ENCODE measurements at regions not wholly inside any gene's neighbourhood (a gene's known extent, or its start where the extent isn't known, plus 50 kb on each side); places are given as distances from the start of the nearest gene placed in this dataset.

DNA sequence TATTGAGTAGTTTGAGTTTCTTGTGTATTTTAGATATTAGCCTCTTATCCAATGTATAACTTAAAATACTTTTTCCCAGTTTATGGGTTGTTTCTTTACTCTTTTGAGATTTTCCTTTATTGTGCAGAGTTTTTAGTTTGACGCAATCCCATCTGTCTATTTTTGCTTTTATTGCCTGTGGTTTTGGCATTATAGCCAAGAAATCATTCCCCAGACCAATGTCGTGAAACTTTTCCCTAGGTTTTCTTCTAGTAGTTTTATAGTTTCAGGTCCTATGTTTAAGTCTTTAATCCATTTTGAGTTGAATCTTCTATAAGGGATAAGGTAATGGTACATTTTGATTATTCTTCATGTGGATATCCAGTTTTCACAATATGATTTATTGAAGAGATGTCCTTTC, 87.6 kb downstream of the LEPR start:
- Histone ChIP-seq H3K9ac (ENCODE audit: low read length in 2 of 2) (no peak overlapping the region), H3K4me1 (ENCODE audit: control insufficient read depth, insufficient read depth, low read length) (no peaks in the 10 kb centered on the region), H3K27ac (ENCODE audit: low read length) (no peak overlapping the region), H3K9me3 (ENCODE audit: control insufficient read depth in 2 of 2, low read length in 2 of 2) (no peaks in the 10 kb centered on the region), H3K4me3 (ENCODE audit: low read length in 2 of 2) (no peak overlapping the region), H3K27me3 (ENCODE audit: control insufficient read depth in 1 of 2, insufficient read depth in 2 of 2, low read length in 2 of 2) (no peaks in the 10 kb centered on the region), H3K36me3 (ENCODE audit: control insufficient read depth in 2 of 2, insufficient read depth in 2 of 2, low read length in 2 of 2) (no peaks in the 10 kb centered on the region)

DNA sequence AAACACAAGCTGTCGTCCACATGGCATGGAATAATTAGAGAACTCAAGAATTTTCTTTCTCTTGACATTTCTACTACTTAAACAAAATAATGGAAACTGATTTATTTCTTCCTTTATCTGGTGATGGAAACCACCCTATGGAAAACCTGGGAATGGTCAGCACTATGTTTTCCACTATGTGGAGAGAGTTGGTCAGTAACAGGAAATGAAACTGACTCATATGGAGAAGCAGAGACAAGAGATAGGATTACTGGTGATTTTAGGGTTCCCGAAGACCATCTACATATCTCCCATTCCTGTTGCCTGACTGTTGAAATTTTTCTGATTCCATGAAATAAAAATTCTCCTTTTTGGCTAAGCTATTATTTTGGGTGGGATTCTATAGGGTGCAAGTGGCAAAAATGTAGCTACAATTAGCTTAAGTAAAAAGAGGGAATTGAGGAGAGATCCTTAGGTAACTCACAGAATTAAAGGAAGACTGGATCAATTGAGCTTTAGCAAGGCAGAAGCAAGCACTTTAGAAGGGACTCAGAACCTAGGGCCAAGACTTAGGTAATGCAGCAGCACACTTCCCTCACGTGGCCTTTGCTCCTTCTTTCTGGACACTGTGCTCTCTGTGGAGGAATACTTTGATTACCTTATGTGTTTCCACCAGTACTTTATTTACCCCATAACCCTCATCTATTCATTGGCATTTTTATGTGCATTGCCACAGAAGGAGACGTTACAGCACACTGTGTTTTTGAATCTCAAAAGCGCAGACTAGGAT, 89.6 kb downstream of the LEPR start:
- Histone ChIP-seq H3K4me1 (ENCODE audit: control insufficient read depth, insufficient read depth, low read length) (no peaks in the 10 kb centered on the region), H3K9ac (ENCODE audit: low read length in 2 of 2) (no peak overlapping the region), H3K36me3 (ENCODE audit: control insufficient read depth in 2 of 2, insufficient read depth in 2 of 2, low read length in 2 of 2) (no peaks in the 10 kb centered on the region), H3K4me3 (ENCODE audit: low read length in 2 of 2) (no peak overlapping the region), H3K27me3 (ENCODE audit: control insufficient read depth in 1 of 2, insufficient read depth in 2 of 2, low read length in 2 of 2) (no peaks in the 10 kb centered on the region), H3K27ac (ENCODE audit: low read length) (no peak overlapping the region), H3K9me3 (ENCODE audit: control insufficient read depth in 2 of 2, low read length in 2 of 2) (no peaks in the 10 kb centered on the region)

DNA sequence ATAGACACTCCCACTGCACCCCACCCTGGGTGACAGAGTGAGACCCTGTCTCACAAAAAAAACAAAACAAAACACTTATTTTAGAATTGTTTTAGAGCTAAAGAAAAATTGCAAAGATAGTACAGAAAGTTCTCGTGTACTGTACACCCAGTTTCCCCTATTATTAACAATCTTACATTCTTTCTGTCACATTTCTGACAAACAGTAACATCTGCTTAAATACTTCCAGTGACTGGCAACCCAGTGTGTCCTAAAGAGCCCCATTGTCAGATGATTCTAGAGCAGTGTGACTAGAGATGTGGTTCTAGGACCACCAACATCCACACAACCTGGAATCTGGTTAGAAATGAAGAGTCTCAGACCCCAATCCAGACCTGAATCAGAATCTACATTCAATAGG, 90.5 kb downstream of the LEPR start:
- no peaks in the 10 kb centered on the region for H3K36me3 ChIP-seq (ENCODE audit: control insufficient read depth in 2 of 2, insufficient read depth in 2 of 2, low read length in 2 of 2)
- no peaks in the 10 kb centered on the region for H3K9me3 ChIP-seq (ENCODE audit: control insufficient read depth in 2 of 2, low read length in 2 of 2)
- H3K4me3 ChIP-seq (ENCODE audit: low read length in 2 of 2), result no peak overlapping the region
- no peak overlapping the region for H3K27ac ChIP-seq (ENCODE audit: low read length)
- H3K4me1 ChIP-seq (ENCODE audit: control insufficient read depth, insufficient read depth, low read length), result no peaks in the 10 kb centered on the region
- no peaks in the 10 kb centered on the region for H3K27me3 ChIP-seq (ENCODE audit: control insufficient read depth in 1 of 2, insufficient read depth in 2 of 2, low read length in 2 of 2)
- no peak overlapping the region for H3K9ac ChIP-seq (ENCODE audit: low read length in 2 of 2)

DNA sequence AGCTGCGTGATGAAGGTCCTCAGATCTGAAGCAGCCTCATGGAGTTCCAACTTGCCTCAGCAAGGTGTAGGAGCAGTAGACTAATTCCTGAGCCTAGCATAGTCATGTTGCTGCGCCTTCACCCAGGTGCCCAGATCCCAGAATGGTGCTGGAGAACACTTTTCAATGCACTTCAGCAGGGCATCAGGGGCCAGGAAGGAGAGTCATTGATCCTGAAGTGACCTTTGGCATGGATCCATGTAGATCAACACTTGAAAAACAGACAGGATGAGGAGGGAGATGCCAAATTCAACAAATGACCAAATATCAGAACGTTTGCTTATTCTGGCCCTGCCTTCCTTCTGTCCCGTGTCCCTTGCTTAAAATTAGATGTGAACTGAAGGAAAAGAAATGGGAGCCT, 91.9 kb downstream of the LEPR start:
- Histone ChIP-seq H3K9me3 (ENCODE audit: control insufficient read depth in 2 of 2, low read length in 2 of 2) (no peaks in the 10 kb centered on the region), H3K27me3 (ENCODE audit: control insufficient read depth in 1 of 2, insufficient read depth in 2 of 2, low read length in 2 of 2) (no peaks in the 10 kb centered on the region), H3K36me3 (ENCODE audit: control insufficient read depth in 2 of 2, insufficient read depth in 2 of 2, low read length in 2 of 2) (no peaks in the 10 kb centered on the region), H3K4me1 (ENCODE audit: control insufficient read depth, insufficient read depth, low read length) (no peaks in the 10 kb centered on the region), H3K4me3 (ENCODE audit: low read length in 2 of 2) (no peak overlapping the region), H3K27ac (ENCODE audit: low read length) (no peak overlapping the region), H3K9ac (ENCODE audit: low read length in 2 of 2) (no peak overlapping the region)

DNA sequence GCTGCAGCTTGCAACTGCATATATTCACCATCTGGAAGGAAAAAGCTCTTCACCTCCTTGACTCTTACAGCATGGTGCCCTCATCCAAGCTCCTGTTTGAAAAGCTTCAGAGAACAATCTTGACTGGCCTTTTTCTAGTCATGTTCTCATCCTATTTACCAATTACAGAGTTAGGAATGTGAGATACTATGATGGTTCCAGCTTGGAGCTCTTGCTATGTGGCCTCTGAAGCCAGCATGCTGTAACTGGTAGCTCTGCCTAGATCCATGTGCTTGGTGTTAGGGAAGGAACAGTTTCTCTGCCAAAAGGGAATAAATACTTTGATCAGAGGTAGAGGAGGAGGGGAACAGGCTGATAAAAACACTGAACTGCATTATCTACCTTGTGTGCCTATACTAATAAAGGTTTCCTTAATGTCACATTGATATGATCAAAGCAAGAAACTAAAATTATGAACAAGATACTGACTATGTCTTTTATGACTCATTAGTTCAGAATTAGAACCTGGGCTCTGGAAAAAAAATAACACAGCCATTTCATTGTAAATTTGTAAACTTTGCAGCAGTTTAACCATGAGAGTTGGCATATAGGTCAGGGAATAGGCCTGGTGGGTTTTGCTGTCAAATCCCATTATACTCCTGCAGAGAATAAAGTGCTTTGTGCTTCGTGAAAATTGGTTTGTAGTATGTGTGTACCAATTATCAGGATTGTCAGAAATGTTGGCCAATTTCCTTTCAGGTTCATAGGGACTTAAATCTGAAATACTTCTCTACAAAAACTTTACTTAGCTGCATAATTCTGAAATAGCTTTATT, 92.7 kb downstream of the LEPR start:
- no peak overlapping the region for H3K27ac ChIP-seq (ENCODE audit: low read length)
- no peak overlapping the region for H3K4me3 ChIP-seq (ENCODE audit: low read length in 2 of 2)
- no peak overlapping the region for H3K9ac ChIP-seq (ENCODE audit: low read length in 2 of 2)
- no peaks in the 10 kb centered on the region for H3K36me3 ChIP-seq (ENCODE audit: control insufficient read depth in 2 of 2, insufficient read depth in 2 of 2, low read length in 2 of 2)
- no peaks in the 10 kb centered on the region for H3K4me1 ChIP-seq (ENCODE audit: control insufficient read depth, insufficient read depth, low read length)
- H3K9me3 ChIP-seq (ENCODE audit: control insufficient read depth in 2 of 2, low read length in 2 of 2), result no peaks in the 10 kb centered on the region
- no peaks in the 10 kb centered on the region for H3K27me3 ChIP-seq (ENCODE audit: control insufficient read depth in 1 of 2, insufficient read depth in 2 of 2, low read length in 2 of 2)

DNA sequence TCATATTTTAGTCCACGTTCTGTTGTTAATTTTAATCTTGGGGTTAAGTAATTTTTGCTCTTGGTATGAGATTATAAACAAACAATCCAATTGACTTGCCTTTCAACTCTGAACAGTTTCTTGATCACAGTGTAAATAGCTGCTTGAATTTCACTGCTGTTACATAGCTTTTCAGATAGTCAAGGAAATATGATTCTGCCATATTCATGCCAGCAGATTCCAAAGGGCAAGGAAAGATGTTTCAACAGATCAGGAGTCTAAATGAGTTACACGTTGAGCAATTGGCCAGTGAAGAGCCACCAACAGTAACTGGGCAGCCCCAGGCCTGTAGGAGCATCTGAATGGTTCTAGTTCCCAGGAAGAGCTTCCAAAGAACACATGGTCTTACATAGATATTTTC, 93.6 kb downstream of the LEPR start:
- Histone ChIP-seq H3K9me3 (ENCODE audit: control insufficient read depth in 2 of 2, low read length in 2 of 2) (no peaks in the 10 kb centered on the region), H3K27ac (ENCODE audit: low read length) (no peak overlapping the region), H3K4me1 (ENCODE audit: control insufficient read depth, insufficient read depth, low read length) (no peaks in the 10 kb centered on the region), H3K36me3 (ENCODE audit: control insufficient read depth in 2 of 2, insufficient read depth in 2 of 2, low read length in 2 of 2) (no peaks in the 10 kb centered on the region), H3K4me3 (ENCODE audit: low read length in 2 of 2) (no peak overlapping the region), H3K9ac (ENCODE audit: low read length in 2 of 2) (no peak overlapping the region), H3K27me3 (ENCODE audit: control insufficient read depth in 1 of 2, insufficient read depth in 2 of 2, low read length in 2 of 2) (no peaks in the 10 kb centered on the region)

DNA sequence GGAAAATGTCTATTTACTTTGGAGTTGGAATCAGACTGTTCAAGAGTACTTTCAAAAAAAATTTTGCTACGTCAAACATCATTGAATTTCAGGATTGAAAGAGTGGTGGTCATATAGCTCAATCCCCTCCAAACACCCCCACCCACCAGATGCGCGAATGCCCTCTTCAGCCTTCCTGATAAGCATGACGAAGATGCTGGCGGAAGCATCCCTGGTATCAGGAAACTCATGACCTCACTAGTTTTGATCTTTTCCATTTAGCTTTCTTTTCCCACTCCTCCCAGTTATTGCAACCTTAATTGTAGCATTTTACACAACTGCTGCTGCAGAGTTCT, 104.4 kb downstream of the LEPR start:
- H3K4me3 ChIP-seq (ENCODE audit: low read length in 2 of 2), result peak overlapping the region in 1 of 2 donors; percentile 68
- H3K27ac ChIP-seq (ENCODE audit: low read length), result no peak overlapping the region
- peaks cover 7% of the 10 kb centered on the region for H3K4me1 ChIP-seq (ENCODE audit: control insufficient read depth, insufficient read depth, low read length)
- H3K36me3 ChIP-seq (ENCODE audit: control insufficient read depth in 2 of 2, insufficient read depth in 2 of 2, low read length in 2 of 2), result no peaks in the 10 kb centered on the region
- peaks cover 16 to 19% of the 10 kb centered on the region in 2 donors for H3K27me3 ChIP-seq (ENCODE audit: control insufficient read depth in 1 of 2, insufficient read depth in 2 of 2, low read length in 2 of 2)
- H3K9ac ChIP-seq (ENCODE audit: low read length in 2 of 2), result no peak overlapping the region
- H3K9me3 ChIP-seq (ENCODE audit: control insufficient read depth in 2 of 2, low read length in 2 of 2), result no peaks in the 10 kb centered on the region

DNA sequence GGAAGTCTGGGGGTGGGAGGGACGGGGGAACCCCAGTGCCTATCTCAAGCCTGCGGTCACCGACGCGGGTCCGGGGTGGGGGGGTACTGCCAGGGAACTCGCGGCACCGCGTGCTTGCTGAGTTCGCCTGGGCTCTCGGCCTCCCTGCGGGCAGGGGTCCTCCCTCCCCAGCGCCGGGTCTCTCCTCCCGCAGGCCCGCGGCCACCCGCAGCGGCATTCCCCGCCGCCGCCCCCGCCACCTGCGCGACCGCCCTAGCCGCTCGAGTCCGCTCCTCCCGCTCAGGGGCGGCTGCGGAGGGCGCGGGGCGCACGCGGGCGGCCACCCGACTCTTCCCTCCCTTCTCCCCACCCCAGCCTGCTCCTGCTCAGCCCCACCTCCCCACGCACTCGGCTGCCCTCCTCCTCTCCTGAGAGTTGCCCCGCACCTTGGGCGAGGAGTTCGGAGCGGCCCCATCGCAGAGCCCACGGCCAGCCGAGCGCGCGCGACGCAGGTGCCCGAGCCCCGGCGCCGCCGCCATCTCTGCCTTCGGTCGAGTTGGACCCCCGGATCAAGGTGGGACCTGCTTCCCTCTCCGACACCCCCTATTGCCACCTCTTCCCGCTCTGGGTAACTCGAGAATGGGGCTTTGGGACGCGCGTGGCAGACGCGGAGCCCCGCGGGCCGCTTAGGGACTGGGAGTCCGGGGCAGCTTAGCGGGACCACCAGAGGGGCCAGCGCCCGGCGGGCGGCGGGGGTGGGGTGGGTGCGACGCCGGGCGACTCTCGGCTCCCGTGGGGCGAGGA, 105.0 kb downstream of the LEPR start:
- Histone ChIP-seq H3K4me3 (ENCODE audit: low read length in 2 of 2) (peak overlapping the region; percentile 23 to 68), H3K9me3 (ENCODE audit: control insufficient read depth in 2 of 2, low read length in 2 of 2) (no peaks in the 10 kb centered on the region), H3K36me3 (ENCODE audit: control insufficient read depth in 2 of 2, insufficient read depth in 2 of 2, low read length in 2 of 2) (no peaks in the 10 kb centered on the region), H3K27me3 (ENCODE audit: control insufficient read depth in 1 of 2, insufficient read depth in 2 of 2, low read length in 2 of 2) (peaks cover 16 to 19% of the 10 kb centered on the region in 2 donors), H3K4me1 (ENCODE audit: control insufficient read depth, insufficient read depth, low read length) (peaks cover 7% of the 10 kb centered on the region), H3K9ac (ENCODE audit: low read length in 2 of 2) (no peak overlapping the region), H3K27ac (ENCODE audit: low read length) (no peak overlapping the region)

DNA sequence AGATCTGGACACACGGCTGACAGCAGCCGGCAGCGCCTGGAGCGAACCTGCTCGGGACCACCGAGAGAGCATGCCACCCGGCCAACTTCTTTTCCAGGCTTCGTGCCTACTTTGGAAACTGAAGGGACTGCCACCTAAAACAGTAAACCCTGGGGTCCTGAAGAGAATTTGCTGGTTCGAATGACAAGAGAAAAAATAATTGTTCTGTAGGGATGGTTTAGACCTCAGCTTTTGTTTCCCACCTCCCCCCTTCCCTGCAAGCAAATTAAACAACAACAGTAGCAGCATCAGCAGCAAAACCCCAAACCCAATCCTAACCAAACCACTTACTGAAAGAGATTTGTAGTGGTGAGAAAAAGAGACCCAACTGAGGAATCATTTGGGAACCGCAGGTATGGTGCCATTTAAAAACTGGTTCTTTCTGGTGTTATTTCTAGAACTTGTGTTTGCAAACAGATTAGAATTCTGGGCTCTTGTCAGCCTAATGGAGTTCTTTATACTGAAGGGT, 105.6 kb downstream of the LEPR start:
- H3K36me3 ChIP-seq (ENCODE audit: control insufficient read depth in 2 of 2, insufficient read depth in 2 of 2, low read length in 2 of 2), result no peaks in the 10 kb centered on the region
- no peaks in the 10 kb centered on the region for H3K9me3 ChIP-seq (ENCODE audit: control insufficient read depth in 2 of 2, low read length in 2 of 2)
- H3K9ac ChIP-seq (ENCODE audit: low read length in 2 of 2), result no peak overlapping the region
- H3K4me1 ChIP-seq (ENCODE audit: control insufficient read depth, insufficient read depth, low read length), result peaks cover 7% of the 10 kb centered on the region
- no peak overlapping the region for H3K27ac ChIP-seq (ENCODE audit: low read length)
- H3K4me3 ChIP-seq (ENCODE audit: low read length in 2 of 2), result peak overlapping the region; percentile 15 to 68
- H3K27me3 ChIP-seq (ENCODE audit: control insufficient read depth in 1 of 2, insufficient read depth in 2 of 2, low read length in 2 of 2), result peaks cover 16 to 19% of the 10 kb centered on the region in 2 donors

DNA sequence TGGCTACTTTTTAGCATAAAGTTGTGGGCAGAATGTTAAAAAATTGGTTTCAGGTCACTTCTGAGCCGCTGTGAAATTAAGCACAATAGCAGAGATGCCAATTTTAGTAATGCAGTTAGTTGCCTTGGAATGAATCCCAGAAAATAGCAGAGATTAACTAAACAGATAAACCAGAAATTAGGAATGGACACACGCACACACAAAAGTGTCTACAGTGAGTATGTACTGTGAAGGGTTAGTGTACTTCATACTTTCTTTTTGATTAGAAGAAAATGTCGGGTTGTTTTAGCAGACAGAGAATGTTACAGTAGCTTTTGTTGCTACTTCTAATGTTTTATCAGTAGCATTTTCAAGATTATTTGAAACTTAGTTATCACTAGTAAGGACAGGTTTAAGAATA, 106.7 kb downstream of the LEPR start:
- peaks cover 0 to 5% of the 10 kb centered on the region in 2 donors for H3K9me3 ChIP-seq (ENCODE audit: control insufficient read depth in 2 of 2, low read length in 2 of 2)
- H3K4me3 ChIP-seq (ENCODE audit: low read length in 2 of 2), result peak overlapping the region in 1 of 2 donors; percentile 1
- H3K27ac ChIP-seq (ENCODE audit: low read length), result no peak overlapping the region
- peaks cover 16 to 19% of the 10 kb centered on the region in 2 donors for H3K27me3 ChIP-seq (ENCODE audit: control insufficient read depth in 1 of 2, insufficient read depth in 2 of 2, low read length in 2 of 2)
- H3K4me1 ChIP-seq (ENCODE audit: control insufficient read depth, insufficient read depth, low read length), result peaks cover 7% of the 10 kb centered on the region
- H3K9ac ChIP-seq (ENCODE audit: low read length in 2 of 2), result no peak overlapping the region
- H3K36me3 ChIP-seq (ENCODE audit: control insufficient read depth in 2 of 2, insufficient read depth in 2 of 2, low read length in 2 of 2), result no peaks in the 10 kb centered on the region
